ENCODE measurements at regions not wholly inside any gene's neighbourhood (a gene's known extent, or its start where the extent isn't known, plus 50 kb on each side); places are given as distances from the start of the nearest gene placed in this dataset.

DNA sequence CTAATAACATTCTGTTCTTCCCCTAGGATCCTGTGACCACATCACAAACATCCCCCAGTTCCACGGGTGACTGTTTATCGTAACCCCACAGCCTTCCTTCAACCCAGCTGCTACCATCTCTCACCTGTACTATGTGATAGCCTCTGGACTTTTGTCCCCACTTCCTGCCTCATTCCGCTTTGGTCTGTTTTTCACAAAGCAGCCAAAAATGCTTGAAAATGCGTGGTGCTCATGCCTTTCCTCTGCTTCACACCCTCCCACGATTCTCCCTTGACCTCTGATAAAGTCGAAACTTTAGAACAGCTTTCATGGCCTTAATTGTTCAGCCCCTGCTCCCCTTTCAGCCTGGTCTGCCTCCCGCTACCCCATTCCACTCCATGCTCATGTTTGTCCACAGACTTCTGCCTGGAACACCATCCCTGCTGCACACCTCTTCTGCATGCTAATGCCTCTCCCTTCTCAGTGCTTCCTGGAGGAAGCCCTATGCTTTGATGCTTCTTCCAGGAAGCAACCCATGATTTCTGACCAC is 165.6 kb downstream of the PLPP3 start:
- no peak for TF ChIP-seq POLR2A (IDR thresholded peaks at IDR 0.05; ENCODE audit: low read length)
- no peak for TF ChIP-seq RAD21 (conservative IDR thresholded peaks at IDR 0.05 in 1 of 2, IDR thresholded peaks at IDR 0.05 in 1 of 2)
- no peak for TF ChIP-seq ELK1 (IDR thresholded peaks at IDR 0.05; ENCODE audit: low read depth, low read length)
- no peak for TF ChIP-seq CTCF (IDR thresholded peaks at IDR 0.05)
- no peak for TF ChIP-seq PBX3 (IDR thresholded peaks at IDR 0.05)
- TF ChIP-seq HOXA7 (CRISPR knock-in tag; IDR thresholded peaks at IDR 0.05) = no peak
- TF ChIP-seq CHD2 (IDR thresholded peaks at IDR 0.05; ENCODE audit: low read length, partially characterized antibody) = no peak
- TF ChIP-seq MAFK (IDR thresholded peaks at IDR 0.05; ENCODE audit: partially characterized antibody) = no peak
- no peak for TF ChIP-seq ZNF302 (CRISPR knock-in tag; IDR thresholded peaks at IDR 0.05)
- no peak for TF ChIP-seq BHLHE40 (IDR thresholded peaks at IDR 0.05; ENCODE audit: low read depth, low read length)
- no peak for TF ChIP-seq CBX8 (IDR thresholded peaks at IDR 0.05)
- TF ChIP-seq, protein P1, sequence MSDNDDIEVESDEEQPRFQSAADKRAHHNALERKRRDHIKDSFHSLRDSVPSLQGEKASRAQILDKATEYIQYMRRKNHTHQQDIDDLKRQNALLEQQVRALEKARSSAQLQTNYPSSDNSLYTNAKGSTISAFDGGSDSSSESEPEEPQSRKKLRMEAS (IDR thresholded peaks at IDR 0.05) = no peak
- no peak for TF ChIP-seq ZFP36 (IDR thresholded peaks at IDR 0.05; ENCODE audit: borderline replicate concordance, partially characterized antibody)
